ENCODE measurements at regions not wholly inside any gene's neighbourhood (a gene's known extent, or its start where the extent isn't known, plus 50 kb on each side); places are given as distances from the start of the nearest gene placed in this dataset.

DNA sequence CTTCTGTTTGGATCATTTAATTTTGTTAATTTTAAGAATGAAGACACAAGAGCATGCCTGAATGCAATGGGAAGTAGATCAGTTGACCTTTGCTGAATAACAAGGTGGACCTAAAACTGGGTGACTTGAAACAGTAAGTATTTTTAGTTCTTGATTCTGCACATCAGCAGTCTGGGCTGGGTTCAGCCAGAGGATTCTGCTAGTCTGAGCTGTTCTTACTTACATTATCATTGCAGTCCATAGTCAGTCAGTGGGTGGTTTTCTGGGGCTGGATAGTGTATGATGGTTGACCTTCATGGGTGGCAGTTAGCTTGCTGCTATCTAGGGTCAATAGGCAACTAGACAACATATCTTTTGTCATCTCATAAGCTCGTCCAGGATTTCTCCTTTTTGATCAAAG is 91.4 kb downstream of the HS3ST1 start:
- TF ChIP-seq, protein P1, sequence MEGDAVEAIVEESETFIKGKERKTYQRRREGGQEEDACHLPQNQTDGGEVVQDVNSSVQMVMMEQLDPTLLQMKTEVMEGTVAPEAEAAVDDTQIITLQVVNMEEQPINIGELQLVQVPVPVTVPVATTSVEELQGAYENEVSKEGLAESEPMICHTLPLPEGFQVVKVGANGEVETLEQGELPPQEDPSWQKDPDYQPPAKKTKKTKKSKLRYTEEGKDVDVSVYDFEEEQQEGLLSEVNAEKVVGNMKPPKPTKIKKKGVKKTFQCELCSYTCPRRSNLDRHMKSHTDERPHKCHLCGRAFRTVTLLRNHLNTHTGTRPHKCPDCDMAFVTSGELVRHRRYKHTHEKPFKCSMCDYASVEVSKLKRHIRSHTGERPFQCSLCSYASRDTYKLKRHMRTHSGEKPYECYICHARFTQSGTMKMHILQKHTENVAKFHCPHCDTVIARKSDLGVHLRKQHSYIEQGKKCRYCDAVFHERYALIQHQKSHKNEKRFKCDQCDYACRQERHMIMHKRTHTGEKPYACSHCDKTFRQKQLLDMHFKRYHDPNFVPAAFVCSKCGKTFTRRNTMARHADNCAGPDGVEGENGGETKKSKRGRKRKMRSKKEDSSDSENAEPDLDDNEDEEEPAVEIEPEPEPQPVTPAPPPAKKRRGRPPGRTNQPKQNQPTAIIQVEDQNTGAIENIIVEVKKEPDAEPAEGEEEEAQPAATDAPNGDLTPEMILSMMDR (IDR thresholded peaks at IDR 0.05 in 2 of 3, conservative IDR thresholded peaks at IDR 0.05 in 1 of 3; ENCODE audit: borderline replicate concordance in 1 of 3, insufficient read depth in 1 of 3, low read depth in 2 of 3, low read length in 2 of 3), result no peak
- TF ChIP-seq ZFX (IDR thresholded peaks at IDR 0.05) (no peak), CEBPB (IDR thresholded peaks at IDR 0.05; ENCODE audit: low read depth) (no peak), POLR2A (IDR thresholded peaks at IDR 0.05; ENCODE audit: borderline replicate concordance, extremely low read depth, insufficient read depth, insufficient read length) (no peak), EZH2phosphoT487 (IDR thresholded peaks at IDR 0.05; ENCODE audit: borderline replicate concordance) (no peak), POLR2AphosphoS5 (IDR thresholded peaks at IDR 0.05; ENCODE audit: low read depth, low read length) (no peak), RAD21 (IDR thresholded peaks at IDR 0.05; ENCODE audit: low read depth) (no peak)
- TF ChIP-seq, protein P2, sequence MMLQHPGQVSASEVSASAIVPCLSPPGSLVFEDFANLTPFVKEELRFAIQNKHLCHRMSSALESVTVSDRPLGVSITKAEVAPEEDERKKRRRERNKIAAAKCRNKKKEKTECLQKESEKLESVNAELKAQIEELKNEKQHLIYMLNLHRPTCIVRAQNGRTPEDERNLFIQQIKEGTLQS (IDR thresholded peaks at IDR 0.05), result no peak
